ENCODE measurements at regions not wholly inside any gene's neighbourhood (a gene's known extent, or its start where the extent isn't known, plus 50 kb on each side); places are given as distances from the start of the nearest gene placed in this dataset.

DNA sequence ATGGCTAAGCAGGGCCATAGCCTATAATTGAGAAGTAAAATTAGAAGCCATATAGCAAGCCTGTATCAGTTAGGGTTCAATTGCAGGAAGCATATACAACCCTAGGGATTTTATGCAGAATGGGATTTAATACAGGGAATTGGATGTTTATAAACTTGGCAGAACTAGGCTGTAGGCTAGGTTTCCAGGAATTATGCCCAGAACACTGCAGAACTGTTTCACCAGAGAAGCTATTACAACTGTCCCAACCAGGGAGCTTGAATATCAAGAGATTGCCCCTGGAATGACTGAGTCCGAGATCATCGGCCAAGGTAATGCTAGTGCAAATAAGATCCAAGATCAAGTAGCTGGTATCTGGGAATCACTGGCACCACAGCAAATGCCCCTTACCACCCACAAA, 64.0 kb downstream of the PRR15 start:
- Mint-ChIP-seq H3K27ac (no peak overlapping the region), H3K4me1 (no peaks in the 10 kb centered on the region), H3K27me3 (peaks cover 33% of the 10 kb centered on the region), H3K4me3 (no peak overlapping the region), H3K9me3 (ENCODE audit: insufficient read depth) (no peaks in the 10 kb centered on the region)
- ATAC-seq (ENCODE audit: low read depth) (no peak), DNase-seq (no peak)
- WGBS (ENCODE audit: insufficient coverage), result 86% methylated on average over 2 of the region's 2 CpGs
- Histone ChIP-seq H3K4me1 (ENCODE audit: control insufficient read depth in 2 of 2, insufficient read depth in 2 of 2, low read length in 2 of 2) (no peaks in the 10 kb centered on the region), H3K27ac (ENCODE audit: low read length in 2 of 2) (no peak overlapping the region), H3K4me3 (ENCODE audit: control extremely low read depth in 1 of 5, extremely low read depth in 1 of 5, insufficient read depth in 1 of 5, low read depth in 2 of 5, low read length in 4 of 5) (no peak overlapping the region), H3K9ac (ENCODE audit: low read length) (no peak overlapping the region), H3K36me3 (replicated peaks in 1 of 2; ENCODE audit: control extremely low read depth in 1 of 2, control insufficient read depth in 1 of 2, extremely low read depth in 1 of 2, insufficient read depth in 2 of 2, low read length in 1 of 2) (no peaks in the 10 kb centered on the region), H3K4me2 (replicated peaks; ENCODE audit: low read depth, low read length, poor library complexity, severe bottlenecking) (no peak overlapping the region), H3K27me3 (replicated peaks in 1 of 4; ENCODE audit: control extremely low read depth in 1 of 4, control insufficient read depth in 3 of 4, insufficient read depth in 4 of 4, low read length in 3 of 4) (no peaks in the 10 kb centered on the region), H3K9me3 (ENCODE audit: control extremely low read depth in 1 of 3, control insufficient read depth in 2 of 3, insufficient read depth in 1 of 3, low read length in 2 of 3) (no peaks in the 10 kb centered on the region), H2AFZ (ENCODE audit: insufficient read depth, low read depth, low read length, poor library complexity, severe bottlenecking) (no peak overlapping the region), H3K79me2 (ENCODE audit: control insufficient read depth, insufficient read depth, low read length) (no peaks in the 10 kb centered on the region), H4K20me1 (ENCODE audit: control insufficient read depth, insufficient read depth, low read length, poor library complexity, severe bottlenecking) (no peaks in the 10 kb centered on the region)
- POLR2A ChIA-PET, result no interaction called here
- no peak for TF ChIP-seq CTCF (IDR thresholded peaks at IDR 0.05)
- TF ChIP-seq EZH2 (IDR thresholded peaks at IDR 0.05; ENCODE audit: borderline replicate concordance, insufficient read depth, low read depth, low read length, poor library complexity, severe bottlenecking), result no peak
- intact Hi-C loops (cut with micrococcal nuclease), result no loop called here
- CTCF ChIA-PET, result no interaction called here

DNA sequence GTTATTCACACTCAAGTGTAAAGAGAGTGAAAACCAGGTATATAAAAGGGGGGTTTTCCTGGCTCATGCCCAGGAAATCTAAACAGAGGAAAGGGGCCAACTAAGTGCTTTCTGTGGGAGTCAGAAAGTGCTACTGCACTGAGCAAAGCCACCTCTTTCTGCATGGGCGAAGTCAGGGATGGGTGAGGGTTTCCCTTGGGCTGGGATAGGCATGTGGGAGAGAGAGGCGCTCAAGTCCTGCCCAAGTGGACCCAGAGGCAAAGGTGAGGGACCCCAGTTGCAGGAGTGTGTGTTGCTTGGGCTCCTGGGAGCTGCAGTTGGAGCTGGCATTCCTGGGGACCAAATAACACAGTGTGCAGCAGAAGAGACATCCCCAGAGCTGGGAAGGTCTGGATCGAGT, 65.9 kb downstream of the PRR15 start:
- no peak overlapping the region for H3K4me3 Mint-ChIP-seq

More for the DNA sequence above, 65.9 kb downstream of the PRR15 start:
- Histone ChIP-seq H3K27me3 (replicated peaks in 1 of 4; ENCODE audit: control extremely low read depth in 1 of 4, control insufficient read depth in 3 of 4, insufficient read depth in 4 of 4, low read length in 3 of 4) (no peaks in the 10 kb centered on the region), H3K4me2 (replicated peaks; ENCODE audit: low read depth, low read length, poor library complexity, severe bottlenecking) (no peak overlapping the region), H4K20me1 (ENCODE audit: control insufficient read depth, insufficient read depth, low read length, poor library complexity, severe bottlenecking) (no peaks in the 10 kb centered on the region), H3K4me1 (ENCODE audit: control insufficient read depth in 2 of 2, insufficient read depth in 2 of 2, low read length in 2 of 2) (no peaks in the 10 kb centered on the region), H3K79me2 (ENCODE audit: control insufficient read depth, insufficient read depth, low read length) (no peaks in the 10 kb centered on the region), H3K9me3 (ENCODE audit: control extremely low read depth in 1 of 3, control insufficient read depth in 2 of 3, insufficient read depth in 1 of 3, low read length in 2 of 3) (no peaks in the 10 kb centered on the region), H3K4me3 (ENCODE audit: control extremely low read depth in 1 of 5, extremely low read depth in 1 of 5, insufficient read depth in 1 of 5, low read depth in 2 of 5, low read length in 4 of 5) (no peak overlapping the region), H2AFZ (ENCODE audit: insufficient read depth, low read depth, low read length, poor library complexity, severe bottlenecking) (no peak overlapping the region), H3K9ac (ENCODE audit: low read length) (no peak overlapping the region), H3K27ac (ENCODE audit: low read length in 2 of 2) (no peak overlapping the region), H3K36me3 (replicated peaks in 1 of 2; ENCODE audit: control extremely low read depth in 1 of 2, control insufficient read depth in 1 of 2, extremely low read depth in 1 of 2, insufficient read depth in 2 of 2, low read length in 1 of 2) (no peaks in the 10 kb centered on the region)
- TF ChIP-seq EZH2 (IDR thresholded peaks at IDR 0.05; ENCODE audit: borderline replicate concordance, insufficient read depth, low read depth, low read length, poor library complexity, severe bottlenecking) (no peak), CTCF (IDR thresholded peaks at IDR 0.05) (no peak)
- DNase-seq, result no peak
- ChIA-PET POLR2A (no interaction called here), CTCF (no interaction called here)
- Mint-ChIP-seq H3K4me1 (no peaks in the 10 kb centered on the region), H3K27me3 (peaks cover 30% of the 10 kb centered on the region), H3K9me3 (ENCODE audit: insufficient read depth) (no peaks in the 10 kb centered on the region), H3K27ac (no peak overlapping the region)
- no peak for ATAC-seq (ENCODE audit: low read depth)
- 83% methylated on average over 2 of the region's 3 CpGs for WGBS (ENCODE audit: insufficient coverage)
- intact Hi-C loops (cut with micrococcal nuclease), result no loop called here
